ENCODE measurements at regions not wholly inside any gene's neighbourhood (a gene's known extent, or its start where the extent isn't known, plus 50 kb on each side); places are given as distances from the start of the nearest gene placed in this dataset.
"Not testable (repeated sequence)": the region's sequence is repeated elsewhere in the genome, so short reads cannot be mapped to it uniquely, and the experiment has no call there.

- DNase-seq, result no peak
These were observed 75.1 kb upstream of the GNG12 start for GRCh38 chr1:67908250-67908936.

DNA sequence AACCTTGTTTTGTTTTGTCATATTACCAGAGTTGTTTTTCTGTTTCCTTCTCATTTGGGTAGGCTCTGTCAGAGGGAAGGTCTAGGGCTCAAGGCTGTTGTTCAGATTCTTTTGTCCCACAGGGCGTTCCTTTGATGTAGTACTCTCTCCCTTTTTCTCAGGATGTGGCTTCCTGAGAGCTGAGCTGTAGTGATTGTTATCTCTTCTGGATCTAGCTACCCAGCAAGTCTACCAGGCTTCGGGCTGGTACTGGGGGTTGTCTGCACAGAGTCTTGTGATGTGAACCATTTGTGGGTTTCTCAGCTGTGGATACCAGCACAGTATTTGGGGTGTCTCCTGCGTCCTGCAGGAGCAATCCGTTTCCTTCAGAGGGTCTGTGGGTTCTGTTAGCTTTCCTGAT is 74.2 kb upstream of the GNG12 start:
- DNase-seq, result not testable (repeated sequence)

GRCh38 chr1:67906015-67906414 is 72.7 kb upstream of the GNG12 start:
- not testable (repeated sequence) for DNase-seq

- not testable (repeated sequence) for DNase-seq
These were observed 69.4 kb upstream of the GNG12 start for GRCh38 chr1:67902546-67903223.

- no peak for DNase-seq
These were observed 64.9 kb upstream of the GNG12 start for GRCh38 chr1:67898033-67898726.

- DNase-seq, result no peak
These were observed 64.1 kb upstream of the GNG12 start for GRCh38 chr1:67897270-67897949.

GRCh38 chr1:67896826-67897225 is 63.6 kb upstream of the GNG12 start:
- DNase-seq, result no peak

DNA sequence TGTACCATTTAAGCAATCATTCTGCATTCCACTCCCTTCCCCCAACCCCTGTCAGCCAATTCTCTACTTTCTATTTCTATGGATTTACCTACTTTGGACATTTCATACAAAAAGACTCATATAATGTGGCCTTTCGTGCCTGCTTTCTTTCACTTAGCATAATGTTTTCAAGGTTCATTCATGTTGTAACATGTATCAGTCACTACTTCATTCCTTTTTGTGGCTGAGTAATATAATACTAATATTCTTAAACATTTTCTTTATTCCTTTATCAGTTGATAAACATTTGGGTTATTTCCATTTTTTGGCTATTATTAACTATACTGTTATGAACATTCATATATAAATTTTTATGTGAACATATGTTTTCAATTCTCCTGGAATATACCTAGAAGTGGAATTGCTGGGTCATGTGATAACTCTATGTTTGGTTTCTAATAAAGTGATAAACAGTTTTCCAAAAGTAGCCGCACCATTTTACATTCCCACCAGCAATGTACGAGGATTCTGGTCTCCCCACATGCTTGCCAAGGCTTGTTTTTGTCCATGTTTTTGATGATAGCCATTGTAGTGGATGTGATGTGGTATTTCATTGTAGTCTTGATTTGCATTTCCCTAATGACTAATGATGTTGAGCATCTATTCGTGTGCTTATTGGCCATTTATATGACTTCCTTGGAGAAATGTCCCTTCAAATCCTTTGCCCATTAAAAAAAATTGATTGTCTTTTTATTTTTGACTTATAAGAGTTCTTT is 61.9 kb upstream of the GNG12 start:
- DNase-seq, result no peak

DNA sequence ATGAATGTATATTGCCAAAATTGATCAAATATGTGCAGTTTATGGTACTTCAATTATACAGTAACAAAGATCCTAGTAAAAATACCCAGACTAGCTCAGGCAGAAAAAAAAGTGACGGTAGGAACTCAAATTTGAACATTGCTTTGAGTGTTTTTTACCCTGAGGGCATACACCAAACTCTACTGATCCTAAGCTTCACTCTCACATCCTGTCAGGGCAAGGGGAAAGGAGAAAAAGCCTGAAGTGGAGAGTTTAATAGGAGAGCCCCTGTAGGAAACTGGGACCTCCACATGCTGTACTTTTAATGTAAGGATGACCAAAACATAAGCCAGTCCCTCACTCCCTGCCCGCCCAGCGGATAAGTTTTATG is 59.8 kb upstream of the GNG12 start:
- DNase-seq, result no peak

DNA sequence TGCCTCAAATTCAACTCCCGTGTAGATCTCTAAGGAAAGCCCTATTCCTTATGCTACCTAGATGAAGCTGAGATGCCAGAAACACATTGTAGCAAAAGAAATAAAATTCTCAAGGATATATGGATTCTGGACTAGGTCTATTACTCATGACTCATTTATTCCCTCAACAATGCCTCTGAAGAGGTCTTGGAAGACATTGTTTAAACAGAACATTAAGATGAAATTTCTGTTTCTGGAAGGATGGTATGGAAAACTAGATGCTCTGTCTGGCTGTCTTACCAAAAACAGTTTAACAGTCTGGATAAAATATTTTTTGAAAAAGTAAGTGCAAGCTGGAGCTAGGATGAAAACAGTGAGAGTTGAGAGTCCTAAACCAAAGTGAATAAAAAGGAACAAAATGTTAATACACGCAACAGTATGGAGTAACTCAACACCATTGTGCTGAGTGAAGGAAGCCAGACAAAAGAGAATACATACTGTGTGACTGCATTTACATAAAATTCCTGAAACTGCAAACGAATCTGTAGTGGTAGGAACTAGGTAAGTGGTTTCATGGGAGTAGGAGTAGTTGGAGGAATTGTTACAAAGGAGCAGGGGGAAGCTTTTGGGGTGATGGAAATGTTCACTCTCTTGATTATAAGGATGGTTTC is 59.3 kb upstream of the GNG12 start:
- DNase-seq, result no peak

DNA sequence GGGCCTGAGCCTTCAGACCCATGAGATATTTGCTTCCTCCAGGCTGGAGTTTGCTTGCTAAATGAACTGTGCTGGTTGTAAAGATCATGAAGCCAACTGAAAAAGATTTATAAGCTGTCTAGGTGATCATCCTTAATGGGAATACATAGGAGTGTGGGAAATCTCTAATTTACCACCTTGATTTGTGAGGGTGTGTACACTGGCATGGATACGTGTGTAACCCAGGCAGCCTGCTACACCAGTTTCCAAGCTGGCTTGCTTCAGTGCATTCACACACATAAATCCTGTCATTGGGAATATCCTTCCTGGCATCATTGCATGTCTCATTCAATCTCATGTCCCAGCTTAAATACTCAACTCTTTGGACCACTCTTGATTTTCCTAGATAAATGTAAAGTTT is 57.6 kb upstream of the GNG12 start:
- DNase-seq, result no peak

GRCh38 chr1:67889953-67890567 is 56.8 kb upstream of the GNG12 start:
- no peak for DNase-seq

- DNase-seq, result no peak
These were observed 56.2 kb upstream of the GNG12 start for GRCh38 chr1:67889466-67889865.

DNA sequence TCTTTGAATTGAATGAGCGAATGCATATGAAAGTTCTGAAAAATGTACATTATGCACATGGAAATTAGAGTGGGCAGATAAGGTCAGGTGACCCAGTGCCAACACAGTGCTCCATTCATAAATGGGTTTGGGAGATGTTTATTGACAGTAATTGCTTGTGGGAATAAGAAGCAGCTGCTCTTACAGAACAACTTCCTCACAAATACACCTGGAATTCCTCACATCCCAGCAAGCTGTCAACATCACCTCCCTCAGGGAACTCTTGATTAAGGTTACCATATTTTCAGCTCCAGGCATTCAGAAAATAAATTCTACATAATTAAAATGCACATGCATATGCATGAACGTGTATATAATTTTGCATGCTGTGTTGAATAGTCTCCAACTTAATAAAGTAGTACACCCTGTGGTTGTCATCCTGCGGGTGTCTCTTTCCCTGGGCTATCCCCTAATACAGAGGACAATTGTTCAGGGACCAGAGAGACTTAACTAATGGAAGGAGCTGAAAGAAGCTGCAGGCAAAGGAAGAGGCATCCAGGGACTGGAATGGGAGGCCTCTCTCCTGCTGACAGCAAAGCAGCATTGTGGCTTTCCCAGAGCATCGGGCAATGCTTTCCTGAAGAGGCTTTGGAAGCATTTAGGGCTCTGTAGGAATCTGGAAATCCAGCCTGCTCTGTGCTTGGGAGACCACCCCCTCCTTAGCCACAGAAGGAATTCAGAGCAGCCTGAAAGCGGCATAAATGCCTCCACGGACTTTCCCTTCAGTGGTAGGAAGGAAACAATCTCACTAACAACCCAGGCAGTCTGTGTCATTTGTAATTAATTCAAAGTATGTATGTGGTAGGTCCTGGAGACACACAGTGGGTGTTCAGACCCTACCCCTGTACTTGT is 55.2 kb upstream of the GNG12 start:
- DNase-seq, result no peak

- DNase-seq, result no peak
These were observed 53.9 kb upstream of the GNG12 start for GRCh38 chr1:67887146-67887545.

DNA sequence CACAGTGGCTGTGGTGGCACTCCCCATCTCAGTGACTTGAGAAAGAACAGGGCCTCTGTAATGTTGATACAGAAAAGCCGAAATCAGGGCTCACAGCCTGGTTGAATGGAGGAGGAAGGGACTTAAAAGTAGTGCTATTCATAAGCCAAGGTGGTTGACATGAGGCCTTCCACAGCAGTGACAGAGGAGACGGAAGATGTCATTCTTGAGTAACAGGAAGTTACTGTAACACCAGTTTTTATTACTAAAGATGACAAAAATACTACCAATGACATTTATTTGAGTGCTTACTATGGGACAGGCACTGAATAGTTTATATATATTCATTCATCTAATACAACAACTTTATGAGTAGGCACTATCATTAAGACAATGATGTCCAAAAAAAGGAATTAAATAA is 52.8 kb upstream of the GNG12 start:
- DNase-seq, result no peak

GRCh38 chr1:67883069-67883468 is 49.8 kb upstream of the GNG12 start:
- DNase-seq, result no peak
